ENCODE measurements at regions not wholly inside any gene's neighbourhood (a gene's known extent, or its start where the extent isn't known, plus 50 kb on each side); places are given as distances from the start of the nearest gene placed in this dataset.

DNA sequence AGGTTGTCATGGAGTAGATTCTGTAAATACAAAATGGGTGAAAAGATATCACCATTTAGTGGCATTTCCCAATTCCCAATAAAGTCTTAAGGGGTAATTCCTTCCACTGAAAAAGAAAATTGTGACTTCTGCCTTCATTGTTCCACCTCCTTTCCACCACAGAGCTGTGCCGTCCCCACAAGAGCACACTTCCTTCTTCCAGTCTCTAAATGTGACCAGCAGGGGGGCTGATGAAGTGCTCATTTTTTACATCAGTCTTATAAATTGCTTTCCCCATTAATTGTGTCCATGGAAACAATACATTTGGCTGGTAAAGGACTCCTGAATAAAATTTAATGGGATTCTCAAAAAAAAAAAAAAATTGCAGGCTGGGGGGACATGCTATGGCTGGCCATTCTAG is 260.8 kb upstream of the PSMD7 start:
- no peaks in the 10 kb centered on the region for H3K9me3 ChIP-seq
- H3K4me3 ChIP-seq: no peak overlapping the region
- H3K4me1 ChIP-seq: no peaks in the 10 kb centered on the region
- H3K27me3 ChIP-seq: peaks cover 20% of the 10 kb centered on the region
- no peaks in the 10 kb centered on the region for H3K36me3 ChIP-seq
- H3K27ac ChIP-seq: no peak overlapping the region
- 7% methylated on average over 1 of the region's 1 CpG for WGBS
- no peak for TF ChIP-seq POLR2A (IDR thresholded peaks at IDR 0.05)
- no peak for DNase-seq (ENCODE audit: low spot score in 2 of 2)

DNA sequence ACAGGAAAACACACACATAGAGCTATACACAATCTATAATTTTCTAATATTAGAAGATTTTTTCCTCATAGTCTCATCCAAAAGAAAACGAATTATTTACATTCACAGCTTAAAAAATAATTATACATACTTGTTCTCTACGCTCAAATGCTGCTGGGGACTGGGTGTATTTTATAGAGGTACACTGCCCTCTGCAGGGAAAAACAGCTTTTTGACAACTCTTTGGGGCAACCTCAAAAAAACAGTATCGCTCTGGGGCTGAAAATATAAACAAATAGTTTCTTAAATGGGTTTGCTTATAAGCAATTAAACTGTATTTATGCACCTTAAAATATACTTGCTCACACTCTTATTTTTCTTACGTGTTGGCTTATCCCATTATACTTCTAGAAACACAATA is 261.8 kb upstream of the PSMD7 start:
- Histone ChIP-seq H3K36me3 (no peaks in the 10 kb centered on the region), H3K9me3 (no peaks in the 10 kb centered on the region), H3K4me3 (no peak overlapping the region), H3K27ac (no peak overlapping the region), H3K27me3 (peaks cover 22% of the 10 kb centered on the region), H3K4me1 (no peaks in the 10 kb centered on the region)
- TF ChIP-seq POLR2A (IDR thresholded peaks at IDR 0.05): no peak
- TF ChIP-seq, protein P1, sequence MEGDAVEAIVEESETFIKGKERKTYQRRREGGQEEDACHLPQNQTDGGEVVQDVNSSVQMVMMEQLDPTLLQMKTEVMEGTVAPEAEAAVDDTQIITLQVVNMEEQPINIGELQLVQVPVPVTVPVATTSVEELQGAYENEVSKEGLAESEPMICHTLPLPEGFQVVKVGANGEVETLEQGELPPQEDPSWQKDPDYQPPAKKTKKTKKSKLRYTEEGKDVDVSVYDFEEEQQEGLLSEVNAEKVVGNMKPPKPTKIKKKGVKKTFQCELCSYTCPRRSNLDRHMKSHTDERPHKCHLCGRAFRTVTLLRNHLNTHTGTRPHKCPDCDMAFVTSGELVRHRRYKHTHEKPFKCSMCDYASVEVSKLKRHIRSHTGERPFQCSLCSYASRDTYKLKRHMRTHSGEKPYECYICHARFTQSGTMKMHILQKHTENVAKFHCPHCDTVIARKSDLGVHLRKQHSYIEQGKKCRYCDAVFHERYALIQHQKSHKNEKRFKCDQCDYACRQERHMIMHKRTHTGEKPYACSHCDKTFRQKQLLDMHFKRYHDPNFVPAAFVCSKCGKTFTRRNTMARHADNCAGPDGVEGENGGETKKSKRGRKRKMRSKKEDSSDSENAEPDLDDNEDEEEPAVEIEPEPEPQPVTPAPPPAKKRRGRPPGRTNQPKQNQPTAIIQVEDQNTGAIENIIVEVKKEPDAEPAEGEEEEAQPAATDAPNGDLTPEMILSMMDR (IDR thresholded peaks at IDR 0.05): no peak
- TF ChIP-seq POLR2AphosphoS5 (IDR thresholded peaks at IDR 0.05): no peak
- no peak for TF ChIP-seq EP300 (IDR thresholded peaks at IDR 0.05)
- DNase-seq (ENCODE audit: low spot score in 2 of 2): no peak
- 18% methylated on average over 4 of the region's 4 CpGs for WGBS

DNA sequence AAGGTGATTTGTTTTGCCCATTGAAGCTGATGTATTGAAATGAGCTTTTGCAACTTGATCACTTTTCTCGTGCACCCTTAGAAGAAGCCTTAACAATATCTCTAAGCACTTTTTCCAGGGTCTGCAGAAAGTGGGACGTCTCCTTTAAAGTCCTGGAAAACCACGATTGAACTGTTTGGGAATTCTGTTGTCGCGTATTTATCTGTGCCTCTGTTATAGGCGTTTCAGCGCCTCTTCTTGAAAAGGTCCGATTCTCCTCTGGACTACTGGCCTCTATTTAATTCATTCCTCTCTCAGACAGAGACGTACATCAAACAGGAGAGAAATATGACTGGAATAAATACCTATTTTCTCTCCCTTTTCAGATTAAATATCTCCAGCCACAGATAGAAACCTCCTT is 262.4 kb upstream of the PSMD7 start:
- Histone ChIP-seq H3K27me3 (peaks cover 23% of the 10 kb centered on the region), H3K9me3 (no peaks in the 10 kb centered on the region), H3K4me3 (no peak overlapping the region), H3K36me3 (no peaks in the 10 kb centered on the region), H3K27ac (no peak overlapping the region), H3K4me1 (no peaks in the 10 kb centered on the region)
- no peak for DNase-seq (ENCODE audit: low spot score in 2 of 2)
- TF ChIP-seq POLR2AphosphoS5 (IDR thresholded peaks at IDR 0.05): no peak
- TF ChIP-seq, protein P1 (IDR thresholded peaks at IDR 0.05): no peak
- TF ChIP-seq EP300 (IDR thresholded peaks at IDR 0.05): no peak
- TF ChIP-seq POLR2A (IDR thresholded peaks at IDR 0.05): no peak
- 45% methylated on average over 9 of the region's 9 CpGs for WGBS

DNA sequence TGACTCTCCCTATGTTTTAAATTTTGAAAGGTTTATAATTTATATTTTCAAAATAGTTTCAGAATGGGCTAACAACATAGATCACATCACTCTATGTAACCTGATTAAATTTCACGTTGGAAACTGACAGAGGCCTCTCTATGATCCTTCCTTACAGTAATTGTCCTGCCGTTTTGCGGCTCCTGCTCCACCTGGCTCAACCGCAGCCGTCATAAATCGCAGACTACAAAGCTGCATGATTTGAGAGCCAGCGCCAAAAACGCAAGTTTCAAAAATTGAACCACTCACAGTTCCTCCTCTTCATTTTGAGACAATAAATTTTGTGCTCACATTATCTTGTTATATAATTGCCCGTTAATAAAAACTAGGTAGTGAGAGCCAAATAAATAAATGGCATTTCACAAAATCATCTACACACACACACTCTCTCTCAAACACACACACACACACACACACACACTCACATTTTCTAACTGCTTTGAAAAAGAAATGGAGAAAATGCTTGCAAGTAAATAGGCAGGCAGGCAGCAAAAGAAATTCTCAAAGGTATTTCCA is 263.1 kb upstream of the PSMD7 start:
- no peak overlapping the region for H3K4me3 ChIP-seq
- H3K27me3 ChIP-seq: peaks cover 23% of the 10 kb centered on the region
- TF ChIP-seq, protein P1 (IDR thresholded peaks at IDR 0.05): no peak
- no peak for TF ChIP-seq EP300 (IDR thresholded peaks at IDR 0.05)
- no peak for TF ChIP-seq POLR2A (IDR thresholded peaks at IDR 0.05)
- TF ChIP-seq POLR2AphosphoS5 (IDR thresholded peaks at IDR 0.05): no peak
- no peak overlapping the region for H3K27ac ChIP-seq
- no peaks in the 10 kb centered on the region for H3K36me3 ChIP-seq
- H3K4me1 ChIP-seq: no peaks in the 10 kb centered on the region
- WGBS: 32% methylated on average over 9 of the region's 9 CpGs
- DNase-seq (ENCODE audit: low spot score in 2 of 2): no peak
- no peaks in the 10 kb centered on the region for H3K9me3 ChIP-seq

GRCh38 chr16:74031551-74031950 is 265.1 kb upstream of the PSMD7 start:
- peaks cover 23% of the 10 kb centered on the region for H3K27me3 ChIP-seq
- H3K36me3 ChIP-seq: no peaks in the 10 kb centered on the region
- H3K9me3 ChIP-seq: no peaks in the 10 kb centered on the region
- WGBS: 79% methylated on average over 4 of the region's 4 CpGs
- TF ChIP-seq POLR2AphosphoS5 (IDR thresholded peaks at IDR 0.05) (no peak), EP300 (IDR thresholded peaks at IDR 0.05) (no peak), POLR2A (IDR thresholded peaks at IDR 0.05) (no peak)
- TF ChIP-seq, protein P1 (IDR thresholded peaks at IDR 0.05): no peak
- H3K4me3 ChIP-seq: no peak overlapping the region
- DNase-seq (ENCODE audit: low spot score in 2 of 2): no peak
- H3K4me1 ChIP-seq: no peaks in the 10 kb centered on the region
- H3K27ac ChIP-seq: no peak overlapping the region

Measured in suprapubic skin (tissue), 4 donors.